Calu3 (cell line): ENCODE measurements at regions not wholly inside any gene's neighbourhood (a gene's known extent, or its start where the extent isn't known, plus 50 kb on each side); places are given as distances from the start of the nearest gene placed in this dataset.

ENCODE experiments used
- BruUV-seq: library from RNA; stranded (reverse); fragments of 400-500 nt; replicated peaks from 2 replicates; lab custom pipeline; 2021; lab: Mats Ljungman, UMichigan
- CTCF ChIA-PET: fragments of 300-600 bp; sonication (Branson Sonifier 250); formaldehyde crosslinking; loops from one replicate; lab custom pipeline; 2022; ENCODE audit warnings: antibody characterized with exemption; lab: Charles Lee
- DNase-seq: peaks from one replicate; pipeline ENCODE4 v3.0.0; 2022
- H3K27ac Mint-ChIP-seq: one replicate; pipeline ENCODE4 v1.8.0; 2022; ENCODE audit warnings: mixed read lengths; ENCODE audit not compliant: unreplicated experiment
- H3K27me3 Mint-ChIP-seq: one replicate; pipeline ENCODE4 v1.8.0; 2022; ENCODE audit warnings: mixed read lengths; ENCODE audit not compliant: unreplicated experiment
- H3K36me3 Mint-ChIP-seq: one replicate; pipeline ENCODE4 v1.8.0; 2022; ENCODE audit warnings: mild to moderate bottlenecking, moderate library complexity, mixed read lengths; ENCODE audit not compliant: insufficient read depth, unreplicated experiment
- H3K4me1 Mint-ChIP-seq: one replicate; pipeline ENCODE4 v1.8.0; 2022; ENCODE audit warnings: mild to moderate bottlenecking, low read depth, mixed read lengths; ENCODE audit not compliant: unreplicated experiment
- H3K4me3 Mint-ChIP-seq: one replicate; pipeline ENCODE4 v1.8.0; 2022; ENCODE audit warnings: mild to moderate bottlenecking, low read depth, moderate library complexity, mixed read lengths; ENCODE audit not compliant: unreplicated experiment
- H3K9me3 Mint-ChIP-seq: one replicate; pipeline ENCODE4 v1.8.0; 2022; ENCODE audit warnings: low read depth, mixed read lengths; ENCODE audit not compliant: unreplicated experiment
- CTCF ChIP-seq: fragments of 200-600 bp; IDR thresholded peaks from one replicate; pipeline ENCODE4 v1.8.0; 2022; ENCODE audit warnings: antibody characterized with exemption; ENCODE audit not compliant: unreplicated experiment
- intact Hi-C: fragments of 100-400 bp; cut with micrococcal nuclease; formaldehyde crosslinking; loops from one replicate; pipeline ENCODE4 v1.10.0; 2022; ENCODE audit not compliant: unreplicated experiment

- no TSS peak for BruUV-seq
- no peak overlapping the region for H3K4me3 Mint-ChIP-seq
- no peak overlapping the region for H3K27ac Mint-ChIP-seq
- CTCF ChIA-PET, result interaction anchor here (0.6 kb wide), 1 partner anchor 9 kb away, joined by 3 read pairs; no protein-coding TSS in a partner anchor
- H3K4me1 Mint-ChIP-seq, result no peaks in the 10 kb centered on the region
- no peak for DNase-seq
- intact Hi-C loops, result loop anchor here (5.0 kb wide), 1 partner anchor 319 kb away; no protein-coding TSS in a partner anchor
- no peak for TF ChIP-seq CTCF
- peaks cover 20% of the 10 kb centered on the region for H3K9me3 Mint-ChIP-seq
- H3K36me3 Mint-ChIP-seq, result no peaks in the 10 kb centered on the region
- H3K27me3 Mint-ChIP-seq, result no peaks in the 10 kb centered on the region
Observed at GRCh38 chr20:39431091-39431880, 469.1 kb downstream of the DHX35 start.

DNA sequence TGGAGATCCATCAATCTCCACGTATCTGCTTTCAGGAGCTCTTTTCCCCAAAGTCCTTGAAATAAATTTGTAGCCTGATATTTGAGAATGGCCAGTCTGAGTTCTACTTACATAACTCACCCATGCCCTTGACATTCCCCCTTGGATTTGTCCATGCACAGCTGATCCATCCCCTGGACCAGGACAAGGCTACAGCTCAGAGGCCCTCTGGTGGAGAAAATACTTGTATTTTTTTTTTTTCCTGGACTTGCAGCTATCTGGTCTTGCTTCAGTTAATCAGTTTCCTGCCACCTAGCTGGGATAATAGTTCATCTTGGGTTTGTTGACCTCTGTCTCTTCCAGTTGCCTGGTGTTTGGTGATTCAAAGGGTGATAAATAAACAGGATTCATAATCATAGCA is 467.6 kb downstream of the DHX35 start:
- no peak for DNase-seq
- CTCF ChIA-PET, result interaction anchor here (1.1 kb wide), 1 partner anchor 318 kb away, joined by 3 read pairs; no protein-coding TSS in a partner anchor
- Mint-ChIP-seq H3K9me3 (peaks cover 20% of the 10 kb centered on the region), H3K4me3 (no peak overlapping the region), H3K27ac (no peak overlapping the region), H3K27me3 (no peaks in the 10 kb centered on the region), H3K36me3 (no peaks in the 10 kb centered on the region), H3K4me1 (no peaks in the 10 kb centered on the region)
- intact Hi-C loops, result loop anchor here (5.0 kb wide), 1 partner anchor 317 kb away; no protein-coding TSS in a partner anchor
- BruUV-seq, result no TSS peak
- TF ChIP-seq CTCF, result no peak

- H3K9me3 Mint-ChIP-seq, result peaks cover 12% of the 10 kb centered on the region
- H3K4me1 Mint-ChIP-seq, result no peaks in the 10 kb centered on the region
- no peaks in the 10 kb centered on the region for H3K27me3 Mint-ChIP-seq
- no peak for TF ChIP-seq CTCF
- no TSS peak for BruUV-seq
- no peak overlapping the region for H3K27ac Mint-ChIP-seq
- no peaks in the 10 kb centered on the region for H3K36me3 Mint-ChIP-seq
- CTCF ChIA-PET, result no interaction called here
- no peak for DNase-seq
- H3K4me3 Mint-ChIP-seq, result no peak overlapping the region
- intact Hi-C loops, result no loop called here
Observed at GRCh38 chr20:39424962-39425678, 463.0 kb downstream of the DHX35 start.

- CTCF ChIA-PET, result no interaction called here
- Mint-ChIP-seq H3K9me3 (peaks cover 3% of the 10 kb centered on the region), H3K4me1 (no peaks in the 10 kb centered on the region), H3K4me3 (no peak overlapping the region), H3K36me3 (no peaks in the 10 kb centered on the region), H3K27me3 (no peaks in the 10 kb centered on the region), H3K27ac (no peak overlapping the region)
- DNase-seq, result no peak
- no TSS peak for BruUV-seq
- intact Hi-C loops, result no loop called here
- no peak for TF ChIP-seq CTCF
Observed at GRCh38 chr20:39421571-39422105, 459.5 kb downstream of the DHX35 start.
